Colonic mucosa (tissue), 4 donors: ENCODE measurements at regions not wholly inside any gene's neighbourhood (a gene's known extent, or its start where the extent isn't known, plus 50 kb on each side); places are given as distances from the start of the nearest gene placed in this dataset.

Source experiments
- DNase-seq: peaks from one replicate; pipeline ENCODE4 v3.0.0-alpha.2; 2020
- H3K27ac ChIP-seq: fragments of 200-600 bp; one replicate; pipeline ENCODE4 v1.8.0; 2021
- H3K27me3 ChIP-seq: fragments of 200-600 bp; one replicate; pipeline ENCODE4 v1.8.0; 2021
- H3K36me3 ChIP-seq: fragments of 200-600 bp; one replicate; pipeline ENCODE4 v1.8.0; 2021
- H3K4me1 ChIP-seq: fragments of 200-600 bp; one replicate; pipeline ENCODE4 v1.8.0; 2021; ENCODE audit warnings: mild to moderate bottlenecking
- H3K4me3 ChIP-seq: fragments of 200-600 bp; one replicate; pipeline ENCODE4 v1.8.0; 2021
- H3K9ac ChIP-seq, 2 donors: one replicate each; pipeline ENCODE4 v1.7.0; 2013; ENCODE audit warnings: control low read depth in 2 of 2, low read depth in 2 of 2, low read length in 2 of 2
- H3K9me3 ChIP-seq: fragments of 200-600 bp; one replicate; pipeline ENCODE4 v1.8.0; 2021
- CTCF ChIP-seq: fragments of 200-600 bp; IDR thresholded peaks from one replicate; pipeline ENCODE4 v1.8.0; 2022; ENCODE audit warnings: antibody characterized with exemption, mild to moderate bottlenecking
- intact Hi-C: fragments of 100-400 bp; cut with DNase I; formaldehyde crosslinking; loops from one replicate; pipeline ENCODE4 v1.14.1; 2022
- donor health status: healthy.
- donor health status: DM: no; HTN: no; CAD: no.
- donor health status: DM: no; HTN: no; CAD: no.

DNA sequence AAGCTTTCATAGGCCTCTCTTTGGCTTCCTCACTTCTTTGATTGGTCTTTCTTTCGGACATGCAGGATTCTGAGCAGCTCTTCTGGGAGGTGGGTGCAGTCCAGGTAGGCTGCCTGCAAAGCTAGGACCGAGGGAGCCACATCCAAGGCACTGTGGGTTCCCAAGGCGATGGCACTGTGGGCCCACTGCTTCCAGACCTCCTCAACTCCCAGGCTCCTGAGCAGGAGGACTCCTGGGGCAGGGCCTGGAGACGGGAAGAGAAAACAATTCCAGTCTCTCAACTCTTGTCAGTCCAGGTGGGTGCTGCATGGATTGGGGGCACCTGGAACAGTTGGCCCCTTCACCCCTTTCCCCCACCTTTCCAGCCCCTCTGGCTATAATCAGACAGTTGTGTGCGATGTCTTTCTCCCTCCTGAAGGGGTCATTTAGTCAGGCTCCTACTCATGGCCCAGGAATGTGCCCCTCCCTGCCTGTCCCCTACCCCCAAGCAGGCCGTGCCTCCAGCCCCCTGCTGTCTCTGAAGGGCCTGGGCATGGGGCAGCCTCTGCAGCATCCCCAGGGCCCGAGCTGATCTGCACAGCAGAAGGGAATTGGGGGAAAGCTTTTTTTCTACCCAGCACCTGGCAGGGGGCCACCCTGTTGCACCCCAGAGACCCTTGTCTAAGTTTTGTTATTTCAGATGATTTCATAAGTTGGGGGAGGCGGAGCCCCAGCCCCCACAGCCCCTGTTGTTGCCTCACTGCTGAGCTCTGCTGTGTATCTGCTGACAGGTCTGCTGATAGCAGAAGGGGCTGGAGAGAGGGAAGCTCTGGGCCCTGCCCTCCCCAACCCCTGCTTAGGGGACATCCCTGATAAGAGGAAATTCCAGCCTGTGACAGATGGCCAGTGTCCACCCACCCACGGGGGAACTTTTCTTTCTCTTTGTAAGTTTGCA is 330.3 kb downstream of the SEC14L1 start:
- Histone ChIP-seq H3K4me3 (no peak overlapping the region), H3K9ac (peak overlapping the region in 1 of 2 donors; percentile 16), H3K27me3 (no peaks in the 10 kb centered on the region), H3K9me3 (no peaks in the 10 kb centered on the region), H3K36me3 (no peaks in the 10 kb centered on the region), H3K4me1 (peaks cover 22% of the 10 kb centered on the region), H3K27ac (peak overlapping the region; percentile 42)
- intact Hi-C loops, result no loop called here
- no peak for TF ChIP-seq CTCF
- no peak for DNase-seq

GRCh38 chr17:77471984-77472461 is 331.3 kb downstream of the SEC14L1 start:
- Histone ChIP-seq H3K27me3 (no peaks in the 10 kb centered on the region), H3K27ac (peak overlapping the region; percentile 42), H3K4me1 (peaks cover 20% of the 10 kb centered on the region), H3K9me3 (no peaks in the 10 kb centered on the region), H3K36me3 (no peaks in the 10 kb centered on the region), H3K9ac (no peak overlapping the region), H3K4me3 (no peak overlapping the region)
- TF ChIP-seq CTCF, result no peak
- DNase-seq, result no peak
- intact Hi-C loops, result no loop called here

GRCh38 chr17:77472468-77473310 is 331.9 kb downstream of the SEC14L1 start:
- Histone ChIP-seq H3K4me3 (no peak overlapping the region), H3K36me3 (no peaks in the 10 kb centered on the region), H3K9me3 (no peaks in the 10 kb centered on the region), H3K27ac (peak overlapping the region; percentile 42), H3K27me3 (no peaks in the 10 kb centered on the region), H3K4me1 (peaks cover 24% of the 10 kb centered on the region), H3K9ac (no peak overlapping the region)
- no peak for TF ChIP-seq CTCF
- no peak for DNase-seq
- intact Hi-C loops, result no loop called here

DNA sequence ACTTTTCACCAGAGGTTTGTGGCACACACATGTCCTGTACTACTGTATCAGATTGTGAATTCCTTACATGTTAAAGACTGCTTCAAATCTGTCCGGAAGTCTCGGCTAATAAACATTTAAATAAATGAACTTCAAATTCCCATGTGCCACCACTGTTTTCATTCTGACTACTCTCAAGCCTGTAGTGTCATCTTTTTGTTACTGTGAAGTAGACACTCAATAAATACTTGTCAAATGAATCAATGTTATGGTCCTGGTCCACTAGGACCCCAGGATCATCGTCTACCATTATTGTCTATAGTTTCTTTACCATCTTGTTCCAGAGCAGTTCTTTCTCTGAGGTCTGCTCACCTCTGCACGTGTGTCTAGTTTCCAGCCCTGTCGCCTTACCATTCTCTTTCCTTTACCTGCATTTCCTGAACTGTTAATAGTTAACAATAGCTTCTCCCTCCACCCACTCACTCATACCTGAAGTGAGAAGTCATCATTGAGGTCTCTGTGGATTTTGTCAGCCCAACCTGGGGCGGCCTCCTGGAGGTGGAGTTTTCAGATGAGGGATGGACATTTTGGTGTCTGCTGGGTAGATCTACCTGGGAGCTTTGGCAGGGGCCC is 333.0 kb downstream of the SEC14L1 start:
- DNase-seq, result no peak
- H3K4me1 ChIP-seq, result peaks cover 27% of the 10 kb centered on the region
- H3K4me3 ChIP-seq, result no peak overlapping the region
- intact Hi-C loops, result no loop called here
- TF ChIP-seq CTCF, result no peak
- no peak overlapping the region for H3K27ac ChIP-seq
- H3K36me3 ChIP-seq, result no peaks in the 10 kb centered on the region
- H3K27me3 ChIP-seq, result no peaks in the 10 kb centered on the region
- no peak overlapping the region for H3K9ac ChIP-seq
- H3K9me3 ChIP-seq, result no peaks in the 10 kb centered on the region

GRCh38 chr17:77474292-77474988 is 333.7 kb downstream of the SEC14L1 start:
- no peak for DNase-seq
- Histone ChIP-seq H3K4me1 (peaks cover 27% of the 10 kb centered on the region), H3K9ac (no peak overlapping the region), H3K9me3 (no peaks in the 10 kb centered on the region), H3K4me3 (no peak overlapping the region), H3K36me3 (no peaks in the 10 kb centered on the region), H3K27ac (no peak overlapping the region), H3K27me3 (no peaks in the 10 kb centered on the region)
- TF ChIP-seq CTCF, result no peak
- intact Hi-C loops, result no loop called here
